ENCODE measurements at regions not wholly inside any gene's neighbourhood (a gene's known extent, or its start where the extent isn't known, plus 50 kb on each side); places are given as distances from the start of the nearest gene placed in this dataset.

DNA sequence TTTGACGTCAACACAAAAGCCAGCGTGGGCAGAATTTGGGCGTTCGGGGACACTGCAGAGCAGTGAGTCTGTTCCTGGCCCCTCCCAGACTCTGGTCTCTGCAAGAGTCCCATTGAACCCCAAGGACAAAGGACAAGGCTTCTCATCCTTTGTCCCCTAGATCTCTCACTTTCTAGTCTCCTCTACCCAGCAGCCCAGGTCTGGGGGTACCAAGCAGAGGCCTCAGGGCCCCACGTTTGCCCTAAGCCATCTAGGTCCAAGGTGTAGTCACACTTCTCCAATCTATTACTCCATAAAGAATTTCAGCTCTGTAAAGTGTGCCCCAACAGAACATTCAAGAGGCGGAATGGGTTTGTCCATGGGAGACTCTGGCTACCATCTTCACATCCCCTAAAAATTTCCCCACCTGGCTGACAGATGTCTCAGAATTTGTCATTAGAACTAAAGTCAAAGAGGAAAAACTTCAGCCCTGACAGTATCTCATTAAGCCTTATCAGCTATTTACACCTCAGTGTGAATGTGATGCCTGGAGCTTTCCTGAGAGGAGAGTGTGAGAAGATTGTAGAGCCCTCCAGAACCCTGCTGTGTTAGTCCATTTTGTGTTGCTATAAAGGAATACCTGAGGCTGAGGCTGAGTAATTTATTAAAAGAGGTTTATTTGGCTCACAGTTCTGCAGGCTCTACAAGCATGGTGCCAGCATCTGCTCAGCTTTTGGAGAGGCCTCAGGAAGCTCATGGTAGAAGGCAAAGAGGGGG is 81.4 kb upstream of the HABP2 start:
- TF ChIP-seq, protein P1, sequence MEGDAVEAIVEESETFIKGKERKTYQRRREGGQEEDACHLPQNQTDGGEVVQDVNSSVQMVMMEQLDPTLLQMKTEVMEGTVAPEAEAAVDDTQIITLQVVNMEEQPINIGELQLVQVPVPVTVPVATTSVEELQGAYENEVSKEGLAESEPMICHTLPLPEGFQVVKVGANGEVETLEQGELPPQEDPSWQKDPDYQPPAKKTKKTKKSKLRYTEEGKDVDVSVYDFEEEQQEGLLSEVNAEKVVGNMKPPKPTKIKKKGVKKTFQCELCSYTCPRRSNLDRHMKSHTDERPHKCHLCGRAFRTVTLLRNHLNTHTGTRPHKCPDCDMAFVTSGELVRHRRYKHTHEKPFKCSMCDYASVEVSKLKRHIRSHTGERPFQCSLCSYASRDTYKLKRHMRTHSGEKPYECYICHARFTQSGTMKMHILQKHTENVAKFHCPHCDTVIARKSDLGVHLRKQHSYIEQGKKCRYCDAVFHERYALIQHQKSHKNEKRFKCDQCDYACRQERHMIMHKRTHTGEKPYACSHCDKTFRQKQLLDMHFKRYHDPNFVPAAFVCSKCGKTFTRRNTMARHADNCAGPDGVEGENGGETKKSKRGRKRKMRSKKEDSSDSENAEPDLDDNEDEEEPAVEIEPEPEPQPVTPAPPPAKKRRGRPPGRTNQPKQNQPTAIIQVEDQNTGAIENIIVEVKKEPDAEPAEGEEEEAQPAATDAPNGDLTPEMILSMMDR (IDR thresholded peaks at IDR 0.05): no peak
- TF ChIP-seq EP300 (IDR thresholded peaks at IDR 0.05): no peak

All from tibial nerve (tissue), 4 donors.